CD4-positive, alpha-beta T cell treated with Interleukin-4 for 4 hours (primary cell): ENCODE measurements at regions not wholly inside any gene's neighbourhood (a gene's known extent, or its start where the extent isn't known, plus 50 kb on each side); places are given as distances from the start of the nearest gene placed in this dataset.

Experiments used
- DNase-seq: peaks from one replicate; pipeline ENCODE4 v3.0.0-alpha.2; 2020

DNA sequence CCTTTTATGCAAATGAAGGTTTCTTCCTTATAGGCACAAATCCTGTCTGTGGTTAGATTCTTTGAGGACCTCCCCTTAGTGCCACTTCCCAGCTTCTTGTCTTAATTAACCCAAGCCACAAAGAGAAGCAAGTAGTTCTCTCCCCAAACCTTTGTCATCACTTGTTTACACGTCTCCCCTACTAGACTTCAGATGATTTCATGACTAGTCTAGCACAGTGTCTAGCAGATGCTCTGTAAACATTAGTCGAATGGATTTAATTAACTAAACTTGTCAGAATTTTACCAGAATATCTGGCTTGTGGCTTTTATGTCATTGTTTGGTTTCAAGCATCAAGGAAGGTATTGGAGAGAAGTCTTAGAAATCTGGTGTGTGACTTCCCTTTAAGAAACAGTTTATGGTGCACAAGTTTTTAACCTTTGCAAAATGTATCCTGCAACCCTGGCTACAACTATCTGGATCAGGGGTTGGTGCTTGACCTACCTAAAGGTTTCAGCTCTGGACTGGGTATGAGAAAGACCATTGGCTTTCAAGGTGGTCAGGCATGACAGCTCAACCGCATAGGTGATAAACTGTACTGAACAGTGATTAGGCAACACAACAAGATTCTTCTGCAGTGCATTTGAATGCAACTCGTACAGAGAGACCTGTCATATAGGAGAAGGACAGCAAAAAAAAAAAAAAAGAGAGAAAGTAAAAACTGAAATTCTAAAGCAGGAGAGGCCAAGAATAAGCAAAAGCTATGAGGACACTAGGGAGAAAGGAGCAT is 93.2 kb upstream of the CCDC150 start:
- DNase-seq = no peak

DNA sequence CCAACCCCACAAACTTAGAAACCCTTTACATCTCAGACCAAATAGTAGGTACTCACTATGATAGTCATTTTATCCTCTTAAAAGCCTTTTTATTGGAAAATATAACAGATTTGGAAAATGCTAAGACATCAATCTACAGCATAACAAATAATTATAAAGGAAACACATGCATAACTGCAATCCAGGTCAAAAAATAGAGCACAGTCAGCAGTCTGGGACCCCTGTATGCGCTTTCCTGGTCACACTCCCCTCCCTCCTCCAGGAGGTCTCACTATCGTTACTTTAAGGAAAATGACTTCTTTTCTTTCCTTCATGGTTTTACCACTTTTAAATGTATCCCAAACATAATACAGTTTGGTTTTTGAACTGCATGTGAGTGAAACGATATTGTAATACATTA is 90.5 kb upstream of the CCDC150 start:
- DNase-seq = no peak

DNA sequence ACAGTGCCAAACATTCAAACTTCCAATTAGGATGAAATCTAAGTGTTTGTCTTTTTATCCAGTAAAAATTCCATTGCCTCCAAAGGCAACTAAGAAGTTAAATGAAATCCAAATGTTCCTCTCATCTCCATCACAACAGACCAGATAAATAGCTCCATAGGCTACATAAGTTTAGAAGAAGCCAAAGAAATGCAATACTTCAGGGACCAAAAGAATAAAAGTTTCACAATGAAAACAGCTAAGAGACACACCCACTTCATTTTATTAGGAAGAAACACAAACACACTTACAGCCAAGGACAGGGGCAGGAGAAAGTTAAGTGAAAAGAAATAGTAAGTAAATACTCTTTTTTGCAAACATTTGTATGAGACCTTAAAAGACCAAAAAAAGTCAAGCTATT is 88.5 kb upstream of the CCDC150 start:
- DNase-seq = no peak

DNA sequence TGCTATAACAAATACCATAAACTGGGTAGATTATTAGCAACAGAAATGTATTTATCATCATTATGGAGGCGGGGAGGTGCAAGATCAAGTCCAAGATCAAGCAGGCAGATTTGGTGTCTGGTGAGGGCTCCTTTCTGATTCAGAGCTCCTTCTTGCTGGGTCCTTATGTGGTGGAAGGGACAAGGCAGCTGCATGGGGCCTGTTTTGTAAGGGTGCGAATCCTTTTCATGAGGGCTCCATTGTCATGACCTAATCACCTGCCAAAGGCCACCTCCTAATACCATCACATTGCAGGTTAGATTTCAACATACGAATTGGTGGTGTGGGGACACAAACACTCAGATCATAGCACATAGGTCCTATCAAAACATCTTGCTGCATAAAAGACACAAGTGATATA is 84.4 kb upstream of the CCDC150 start:
- no peak for DNase-seq

DNA sequence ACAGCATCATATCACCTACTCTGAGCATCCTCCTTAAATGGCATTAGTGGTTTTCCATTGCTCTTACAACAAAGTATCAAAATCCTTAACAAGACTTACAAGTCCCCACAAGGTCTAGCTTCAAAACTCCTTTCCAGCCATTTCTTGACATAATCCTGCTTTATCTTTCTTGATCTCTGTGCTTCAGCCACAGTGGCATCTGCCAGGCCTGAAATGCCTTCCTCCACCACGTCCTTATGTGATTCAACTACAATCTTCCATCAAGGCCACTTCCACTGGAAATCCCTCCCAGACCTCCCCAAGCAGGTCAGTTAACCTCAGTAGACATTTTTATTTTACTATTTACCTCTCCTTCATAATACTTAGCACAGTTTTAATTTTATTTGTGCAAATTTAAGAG is 83.8 kb upstream of the CCDC150 start:
- DNase-seq = no peak

DNA sequence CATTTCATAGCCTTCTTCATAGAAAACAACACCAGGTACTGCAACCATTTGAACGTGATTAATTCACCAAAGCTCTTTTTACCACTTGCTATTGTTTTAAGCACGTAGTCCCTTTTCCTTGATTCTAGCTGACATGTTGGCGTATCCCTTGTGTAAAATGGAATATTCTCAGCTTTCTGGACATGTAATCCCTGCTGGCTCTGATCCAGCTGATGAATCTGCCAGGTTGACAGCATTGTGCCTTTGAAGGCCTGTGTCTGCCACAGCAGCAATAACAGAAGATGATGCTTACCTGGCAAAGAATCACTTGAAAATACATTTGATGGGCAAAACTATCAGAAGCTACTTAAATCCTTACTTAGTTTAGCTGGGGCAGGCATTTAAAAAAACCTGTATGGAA is 81.0 kb upstream of the CCDC150 start:
- no peak for DNase-seq

DNA sequence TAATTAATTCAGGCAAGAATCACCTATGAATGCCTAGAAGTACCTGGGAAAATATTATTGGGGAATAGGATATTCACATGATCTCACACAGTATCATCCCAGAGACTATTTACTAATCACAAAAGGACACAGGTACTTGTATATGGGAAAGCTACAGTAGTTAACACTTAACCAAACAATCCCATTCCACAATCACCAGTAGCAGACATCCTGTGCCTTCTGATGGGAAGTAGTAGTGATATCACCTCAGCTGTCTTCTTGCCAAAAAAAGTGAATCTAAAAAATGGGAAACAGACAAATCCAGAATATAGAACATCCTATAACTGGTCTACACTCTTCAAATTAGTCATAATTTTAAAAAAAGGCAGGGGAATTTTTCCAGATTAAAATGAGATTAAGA is 75.6 kb upstream of the CCDC150 start:
- no peak for DNase-seq

DNA sequence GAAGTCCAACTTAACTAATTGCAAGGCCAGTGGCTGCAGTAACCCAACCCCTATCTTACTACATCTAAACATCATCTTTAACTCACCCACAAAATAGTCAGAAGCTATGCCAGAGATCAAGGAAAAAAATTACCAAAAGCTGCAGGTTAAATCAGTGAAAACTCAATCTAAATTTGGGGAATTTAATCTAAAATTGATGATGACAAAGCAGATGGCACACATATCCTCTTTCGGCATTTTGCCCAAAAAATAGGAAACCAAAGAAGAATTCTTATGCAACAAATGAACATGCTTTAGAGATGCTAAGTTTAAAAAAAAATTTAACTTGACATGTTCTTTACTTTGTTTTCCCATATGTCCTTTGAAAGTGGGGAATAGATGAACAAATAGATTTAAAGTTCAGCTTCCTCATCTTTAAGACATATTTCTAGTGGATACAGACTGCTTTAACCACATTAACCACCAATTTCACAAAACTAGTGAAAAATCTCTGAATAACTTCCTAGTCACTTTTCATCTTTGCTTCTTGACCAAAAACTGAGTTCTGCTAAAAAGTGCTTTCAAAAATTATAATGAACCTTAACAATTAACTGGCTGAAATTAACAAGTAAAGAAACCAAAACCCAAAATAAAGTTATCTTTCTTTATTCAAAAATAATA is 74.3 kb upstream of the CCDC150 start:
- DNase-seq = no peak

DNA sequence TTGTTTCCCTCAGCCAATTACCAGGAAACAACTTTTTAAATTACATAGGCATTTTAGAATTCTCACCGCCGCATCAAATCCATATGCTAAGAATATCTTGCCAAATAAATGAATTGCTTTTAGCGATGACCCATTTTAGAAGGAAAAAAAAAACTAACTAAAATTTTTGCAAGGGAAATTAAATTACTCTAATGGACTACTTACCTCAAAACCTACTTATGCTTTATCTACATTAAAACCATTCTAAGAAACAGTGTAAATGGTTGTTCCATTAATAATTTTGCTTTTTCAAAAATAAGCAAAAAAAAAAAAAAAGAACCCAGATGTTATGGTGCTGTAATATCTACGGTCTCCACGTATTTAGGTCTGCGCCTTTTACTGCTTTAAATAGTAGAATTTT is 73.5 kb upstream of the CCDC150 start:
- DNase-seq = no peak

DNA sequence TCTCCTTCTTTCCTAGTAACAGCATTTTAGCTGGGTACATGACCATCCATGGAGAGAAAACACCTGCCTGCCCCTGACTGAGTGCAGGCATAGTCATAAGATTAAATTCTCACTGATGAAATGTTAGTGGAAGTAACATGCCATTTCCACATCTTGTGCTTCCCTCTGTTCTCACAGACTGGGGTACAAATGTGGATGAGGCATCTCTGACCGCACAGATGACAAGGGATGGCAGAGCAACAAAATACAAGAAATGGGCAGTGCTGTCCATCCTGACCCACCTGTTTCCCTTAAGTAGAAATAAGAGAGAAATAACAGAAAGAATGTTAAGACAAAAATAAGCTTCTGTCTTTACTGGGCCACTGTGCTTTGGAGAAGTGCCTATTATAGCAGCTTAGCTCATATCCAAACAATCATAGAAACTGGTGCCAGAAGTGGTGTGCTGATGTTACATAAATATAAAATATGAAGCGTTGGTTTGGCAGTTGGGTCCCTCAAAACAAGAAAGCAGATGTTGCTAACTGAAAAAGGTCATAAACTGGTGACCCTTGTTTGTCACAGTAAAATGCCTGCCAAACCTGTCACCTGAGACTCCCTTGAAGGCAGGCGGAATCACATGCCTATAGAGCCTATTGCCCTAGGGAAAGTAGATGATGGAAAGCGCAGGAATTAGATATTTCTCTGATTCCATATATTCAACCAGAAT is 72.4 kb upstream of the CCDC150 start:
- DNase-seq = no peak

DNA sequence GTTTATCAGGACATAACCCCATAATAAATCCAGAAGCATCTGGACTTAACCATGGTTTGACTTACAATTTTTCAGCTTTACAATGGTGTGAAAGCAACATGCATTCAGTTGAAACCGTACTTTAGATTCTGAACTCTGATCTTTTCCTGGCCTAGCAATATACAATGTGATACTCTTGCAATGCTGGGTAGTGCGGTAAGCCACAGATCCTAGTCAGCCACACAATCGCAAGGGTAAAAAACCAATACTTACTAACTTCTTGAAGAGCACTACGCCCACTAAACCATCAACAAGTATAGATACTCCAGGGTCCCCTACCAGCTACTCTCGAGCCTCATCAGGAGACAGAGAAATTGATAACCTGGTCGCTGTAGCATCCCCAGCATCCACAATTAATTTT is 71.0 kb upstream of the CCDC150 start:
- no peak for DNase-seq

DNA sequence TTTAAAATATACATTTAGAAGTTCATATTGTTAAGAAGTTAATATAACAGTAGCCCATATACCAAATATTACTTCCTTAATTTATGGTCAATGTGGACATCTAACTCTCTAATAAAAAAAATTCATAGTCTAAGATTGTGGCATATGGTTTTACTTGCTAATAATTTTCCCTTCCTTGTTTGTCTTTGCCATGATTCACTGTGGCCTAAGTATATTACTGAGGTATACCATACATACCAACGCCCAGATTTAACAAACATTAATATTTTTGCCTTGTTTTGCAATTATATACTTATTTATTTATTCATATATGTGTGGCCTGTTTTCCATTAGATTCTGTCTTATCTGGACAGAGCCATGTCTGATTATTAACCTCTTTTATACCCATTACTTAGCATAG is 54.6 kb upstream of the CCDC150 start:
- no peak for DNase-seq

DNA sequence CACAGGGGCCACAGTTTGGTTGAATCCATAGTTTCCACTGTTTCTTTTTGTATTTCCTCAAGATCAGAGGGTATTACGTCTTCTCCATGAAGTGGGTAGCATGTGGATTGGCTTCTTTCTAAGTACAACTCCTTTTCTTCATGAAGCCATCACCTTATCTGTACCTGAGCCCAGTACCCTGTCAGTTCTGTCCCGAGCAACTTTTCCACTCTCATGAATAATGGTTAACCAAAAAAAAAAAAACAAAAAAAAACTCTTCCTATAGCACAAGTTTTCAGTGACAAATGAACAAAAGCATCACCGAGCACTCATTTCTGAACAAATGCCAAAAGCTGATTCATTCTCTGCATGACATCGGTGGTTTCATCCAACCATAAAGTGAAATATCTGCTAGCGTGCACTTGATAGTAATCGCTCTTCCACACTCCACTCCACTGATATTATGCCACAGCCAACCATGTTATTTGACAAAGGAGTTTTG is 53.0 kb upstream of the CCDC150 start:
- no peak for DNase-seq

DNA sequence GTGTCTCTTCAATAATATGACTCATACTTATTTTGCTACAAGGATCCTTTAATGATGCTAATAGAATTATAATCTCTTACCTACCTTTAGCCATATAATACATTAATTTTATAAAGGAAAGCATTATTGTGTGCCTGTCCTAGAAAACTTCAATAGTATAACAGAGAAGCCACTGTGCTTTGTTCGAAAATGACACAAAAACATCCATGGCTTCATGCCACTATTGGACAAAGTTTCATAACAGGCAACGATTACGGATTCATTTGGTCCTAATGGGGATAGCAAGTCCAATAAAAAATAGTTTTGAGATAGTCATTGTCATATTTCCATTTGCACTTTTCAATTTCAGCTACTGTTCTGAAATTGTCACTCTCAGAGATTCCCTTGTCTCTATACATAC is 52.5 kb upstream of the CCDC150 start:
- no peak for DNase-seq

DNA sequence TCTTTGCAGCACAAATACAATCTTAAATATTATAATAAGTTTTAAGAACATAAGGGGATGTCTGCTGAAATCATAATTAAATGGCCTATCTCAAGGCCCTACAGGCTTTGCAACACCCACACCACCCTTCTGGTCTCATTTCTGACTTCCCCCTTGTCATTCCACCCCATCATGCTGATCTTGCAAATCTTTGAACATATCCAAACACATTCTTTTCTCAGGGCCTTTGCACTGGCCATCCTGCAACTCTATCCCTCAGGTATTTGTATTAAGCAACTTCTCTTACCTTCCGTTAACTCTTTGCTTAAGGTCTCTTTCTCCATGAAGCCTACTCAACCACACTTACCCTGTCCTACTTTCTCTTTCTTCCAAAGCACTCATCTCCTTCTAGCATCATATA is 51.8 kb upstream of the CCDC150 start:
- no peak for DNase-seq

DNA sequence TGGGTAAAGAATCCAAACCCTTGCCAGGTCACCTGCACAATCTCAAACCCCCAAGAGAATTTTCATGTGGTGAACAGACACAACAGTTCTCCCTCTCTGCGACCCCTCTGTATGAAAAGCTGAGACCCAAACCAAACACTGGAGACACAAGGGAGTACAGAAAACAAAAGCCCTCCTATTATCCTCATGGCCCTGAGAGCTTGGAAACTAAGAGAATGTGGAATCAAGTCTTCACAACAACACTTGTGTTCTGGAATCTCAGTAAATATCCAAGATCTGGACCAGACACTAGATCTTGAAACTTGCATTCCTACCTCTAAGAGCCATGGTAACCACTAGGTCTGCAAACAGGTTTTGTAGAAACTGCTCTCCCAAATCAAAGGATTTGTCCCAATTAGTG is 50.1 kb upstream of the CCDC150 start:
- no peak for DNase-seq
